Neural progenitor cell (in vitro differentiated cells): ENCODE measurements at regions not wholly inside any gene's neighbourhood (a gene's known extent, or its start where the extent isn't known, plus 50 kb on each side); places are given as distances from the start of the nearest gene placed in this dataset.

Source experiments
- DNase-seq: peaks from one replicate; pipeline ENCODE4 v3.0.0-alpha.2; 2016; ENCODE audit warnings: low spot score
- H2AFZ ChIP-seq: fragments of 200-600 bp; sonication (generic); replicated peaks from 2 replicates; pipeline ENCODE4 v1.6.1; 2016; ENCODE audit warnings: antibody characterized with exemption
- H3F3A ChIP-seq: fragments of 200-600 bp; sonication (generic); 2 replicates; pipeline ENCODE4 v1.6.1; 2016; ENCODE audit warnings: antibody characterized with exemption, low read depth
- H3K27ac ChIP-seq: fragments of 200-600 bp; sonication (generic); 2 replicates; pipeline ENCODE4 v1.5.1; 2016; ENCODE audit warnings: mild to moderate bottlenecking
- H3K27me3 ChIP-seq: fragments of 200-600 bp; sonication (generic); 2 replicates; pipeline ENCODE4 v1.6.1; 2016; ENCODE audit warnings: mild to moderate bottlenecking, moderate library complexity
- H3K36me3 ChIP-seq: fragments of 200-600 bp; sonication (generic); 2 replicates; pipeline ENCODE4 v1.5.1; 2016
- H3K4me1 ChIP-seq: fragments of 200-600 bp; sonication (generic); 2 replicates; pipeline ENCODE4 v1.6.1; 2016; ENCODE audit warnings: mixed run types
- H3K4me2 ChIP-seq: fragments of 200-600 bp; sonication (generic); 2 replicates; pipeline ENCODE4 v1.6.1; 2016
- H3K4me3 ChIP-seq: fragments of 200-600 bp; sonication (generic); 2 replicates; pipeline ENCODE4 v1.5.1; 2016
- H3K79me2 ChIP-seq: fragments of 200-600 bp; sonication (generic); 2 replicates; pipeline ENCODE4 v1.6.1; 2016; ENCODE audit warnings: low read depth
- H3K9ac ChIP-seq: fragments of 200-600 bp; sonication (generic); 2 replicates; pipeline ENCODE4 v1.6.1; 2016
- H3K9me3 ChIP-seq: fragments of 200-600 bp; sonication (generic); 2 replicates; pipeline ENCODE4 v1.5.1; 2016; ENCODE audit warnings: low read depth
- H4K20me1 ChIP-seq: fragments of 200-600 bp; sonication (generic); 2 replicates; pipeline ENCODE4 v1.6.1; 2016; ENCODE audit warnings: low read depth
- H3K27ac Mint-ChIP-seq: 3 replicates; pipeline ENCODE4 v1.8.0; 2021; ENCODE audit warnings: mixed read lengths
- H3K27me3 Mint-ChIP-seq: 2 replicates; pipeline ENCODE4 v1.8.0; 2022; ENCODE audit warnings: low read depth, mild to moderate bottlenecking, inconsistent platforms, moderate library complexity, mixed read lengths; ENCODE audit not compliant: insufficient read depth
- H3K36me3 Mint-ChIP-seq: 3 replicates; pipeline ENCODE4 v1.8.0; 2021; ENCODE audit warnings: mixed read lengths
- H3K4me1 Mint-ChIP-seq: 3 replicates; pipeline ENCODE4 v1.8.0; 2021; ENCODE audit warnings: mixed read lengths
- H3K4me3 Mint-ChIP-seq: 3 replicates; pipeline ENCODE4 v1.8.0; 2021; ENCODE audit warnings: mild to moderate bottlenecking, moderate library complexity, mixed read lengths
- H3K9me3 Mint-ChIP-seq: 3 replicates; pipeline ENCODE4 v1.8.0; 2020; ENCODE audit warnings: mixed read lengths
- EZH2 ChIP-seq: fragments of 200-600 bp; sonication (generic); IDR thresholded peaks from 2 replicates; pipeline ENCODE4 v1.6.1; 2017; ENCODE audit warnings: antibody characterized with exemption, mild to moderate bottlenecking, moderate library complexity
- EZH2phosphoT487 ChIP-seq: fragments of 200-600 bp; sonication (generic); IDR thresholded peaks from 2 replicates; pipeline ENCODE4 v1.6.1; 2017; ENCODE audit warnings: antibody characterized with exemption
- TF ChIP-seq, protein P1 (sequence below): fragments of 200-600 bp; sonication (generic); IDR thresholded peaks from 2 replicates; pipeline ENCODE4 v1.5.1; 2017; ENCODE audit warnings: antibody characterized with exemption, mild to moderate bottlenecking

DNA sequence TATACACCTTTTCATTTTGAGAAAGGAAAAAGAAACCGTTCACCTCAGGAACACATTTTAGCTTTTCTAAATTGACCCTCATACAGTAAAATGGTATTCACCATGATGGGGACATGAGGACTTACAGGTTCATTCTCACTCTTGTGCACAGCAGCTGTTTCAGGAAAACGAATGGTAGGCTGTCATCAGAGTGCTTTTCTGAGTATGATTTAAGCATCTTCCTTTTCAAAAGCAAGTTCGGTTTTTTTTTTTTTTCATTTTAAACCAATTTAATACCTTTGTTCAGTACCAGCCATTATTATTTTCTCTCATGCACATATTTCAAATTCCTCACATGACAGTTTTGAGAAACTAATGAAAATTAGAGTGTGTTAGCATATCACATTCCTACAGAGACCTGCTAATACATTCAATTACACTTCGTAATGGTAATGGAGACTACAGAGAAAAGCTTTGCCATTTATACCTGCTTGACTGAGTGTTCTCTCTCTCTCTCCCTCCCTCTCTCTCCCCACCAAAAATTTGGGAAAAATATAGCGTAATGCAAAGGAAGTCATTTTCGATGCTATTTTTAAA lies 129.2 kb downstream of the SAMD5 start:
- Histone ChIP-seq H3K4me3 (no peak overlapping the region), H3K4me2 (no peak overlapping the region), H3K9ac (no peak overlapping the region), H3K79me2 (no peaks in the 10 kb centered on the region), H2AFZ (no peak overlapping the region), H4K20me1 (no peaks in the 10 kb centered on the region), H3K36me3 (no peaks in the 10 kb centered on the region), H3K4me1 (peaks cover 9% of the 10 kb centered on the region), H3F3A (no peaks in the 10 kb centered on the region), H3K27me3 (no peaks in the 10 kb centered on the region), H3K9me3 (peaks cover 4% of the 10 kb centered on the region), H3K27ac (no peak overlapping the region)
- Mint-ChIP-seq H3K27ac (no peak overlapping the region), H3K36me3 (peaks cover 2% of the 10 kb centered on the region), H3K4me1 (peaks cover 22% of the 10 kb centered on the region), H3K9me3 (peaks cover 15% of the 10 kb centered on the region), H3K27me3 (peaks cover 5% of the 10 kb centered on the region), H3K4me3 (no peak overlapping the region)
- TF ChIP-seq, protein P1, sequence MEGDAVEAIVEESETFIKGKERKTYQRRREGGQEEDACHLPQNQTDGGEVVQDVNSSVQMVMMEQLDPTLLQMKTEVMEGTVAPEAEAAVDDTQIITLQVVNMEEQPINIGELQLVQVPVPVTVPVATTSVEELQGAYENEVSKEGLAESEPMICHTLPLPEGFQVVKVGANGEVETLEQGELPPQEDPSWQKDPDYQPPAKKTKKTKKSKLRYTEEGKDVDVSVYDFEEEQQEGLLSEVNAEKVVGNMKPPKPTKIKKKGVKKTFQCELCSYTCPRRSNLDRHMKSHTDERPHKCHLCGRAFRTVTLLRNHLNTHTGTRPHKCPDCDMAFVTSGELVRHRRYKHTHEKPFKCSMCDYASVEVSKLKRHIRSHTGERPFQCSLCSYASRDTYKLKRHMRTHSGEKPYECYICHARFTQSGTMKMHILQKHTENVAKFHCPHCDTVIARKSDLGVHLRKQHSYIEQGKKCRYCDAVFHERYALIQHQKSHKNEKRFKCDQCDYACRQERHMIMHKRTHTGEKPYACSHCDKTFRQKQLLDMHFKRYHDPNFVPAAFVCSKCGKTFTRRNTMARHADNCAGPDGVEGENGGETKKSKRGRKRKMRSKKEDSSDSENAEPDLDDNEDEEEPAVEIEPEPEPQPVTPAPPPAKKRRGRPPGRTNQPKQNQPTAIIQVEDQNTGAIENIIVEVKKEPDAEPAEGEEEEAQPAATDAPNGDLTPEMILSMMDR = no peak
- no peak for TF ChIP-seq EZH2phosphoT487
- TF ChIP-seq EZH2 = no peak
- DNase-seq = no peak

GRCh38 chr6:147639279-147639678 lies 130.8 kb downstream of the SAMD5 start:
- no peaks in the 10 kb centered on the region for H3K36me3 Mint-ChIP-seq
- H2AFZ ChIP-seq = peak overlapping the region; percentile 42
- H4K20me1 ChIP-seq = no peaks in the 10 kb centered on the region
- H3K4me1 ChIP-seq = peaks cover 9% of the 10 kb centered on the region
- peaks cover 22% of the 10 kb centered on the region for H3K4me1 Mint-ChIP-seq
- peaks cover 4% of the 10 kb centered on the region for H3K9me3 ChIP-seq
- no peak for DNase-seq
- H3K4me3 Mint-ChIP-seq = no peak overlapping the region
- no peak overlapping the region for H3K27ac ChIP-seq
- no peak overlapping the region for H3K4me2 ChIP-seq
- no peaks in the 10 kb centered on the region for H3K36me3 ChIP-seq
- no peak overlapping the region for H3K4me3 ChIP-seq
- H3K27me3 Mint-ChIP-seq = peaks cover 2% of the 10 kb centered on the region
- TF ChIP-seq, protein P1 = no peak
- no peak for TF ChIP-seq EZH2phosphoT487
- no peak for TF ChIP-seq EZH2
- no peak overlapping the region for H3K9ac ChIP-seq
- no peaks in the 10 kb centered on the region for H3K79me2 ChIP-seq
- H3K27ac Mint-ChIP-seq = no peak overlapping the region
- H3K9me3 Mint-ChIP-seq = peaks cover 8% of the 10 kb centered on the region
- H3F3A ChIP-seq = no peaks in the 10 kb centered on the region
- H3K27me3 ChIP-seq = no peaks in the 10 kb centered on the region

GRCh38 chr6:147640606-147641005 lies 132.1 kb downstream of the SAMD5 start:
- Mint-ChIP-seq H3K4me1 (peaks cover 30% of the 10 kb centered on the region), H3K27me3 (no peaks in the 10 kb centered on the region), H3K36me3 (no peaks in the 10 kb centered on the region)

More at GRCh38 chr6:147640606-147641005, 132.1 kb downstream of the SAMD5 start:
- peaks cover 9% of the 10 kb centered on the region for H3K4me1 ChIP-seq
- H3K9me3 Mint-ChIP-seq = no peaks in the 10 kb centered on the region
- TF ChIP-seq EZH2 = no peak
- TF ChIP-seq, protein P1 = no peak
- TF ChIP-seq EZH2phosphoT487 = no peak
- H3K9ac ChIP-seq = no peak overlapping the region
- no peaks in the 10 kb centered on the region for H3K9me3 ChIP-seq
- no peak overlapping the region for H3K4me2 ChIP-seq
- H3K27ac Mint-ChIP-seq = no peak overlapping the region
- no peaks in the 10 kb centered on the region for H3K79me2 ChIP-seq
- no peaks in the 10 kb centered on the region for H3K27me3 ChIP-seq
- no peaks in the 10 kb centered on the region for H4K20me1 ChIP-seq
- H3K4me3 Mint-ChIP-seq = no peak overlapping the region
- H3K4me3 ChIP-seq = no peak overlapping the region
- no peak overlapping the region for H3K27ac ChIP-seq
- DNase-seq = no peak
- no peak overlapping the region for H2AFZ ChIP-seq
- no peaks in the 10 kb centered on the region for H3K36me3 ChIP-seq
- no peaks in the 10 kb centered on the region for H3F3A ChIP-seq
